Activated B cell treated with CpG ODN at 0.5 μM for 24 hours (primary cell): ENCODE measurements at regions not wholly inside any gene's neighbourhood (a gene's known extent, or its start where the extent isn't known, plus 50 kb on each side); places are given as distances from the start of the nearest gene placed in this dataset.
A peak's percentile ranks its signal among the peaks of the same experiment; 100 is the strongest.

ENCODE experiments used
- ATAC-seq: fragments of 200-7000 bp; cut with Tn5 transposase; one replicate; pipeline ENCODE4 v1.10.0; 2021; ENCODE audit warnings: low read depth, mild to moderate bottlenecking, moderate library complexity
- CTCF ChIA-PET: fragments of 350-600 bp; sonication (Branson Sonifier 250); formaldehyde crosslinking; loops from one replicate; lab custom pipeline; 2021; ENCODE audit warnings: antibody characterized with exemption; lab: Charles Lee
- POLR2A ChIA-PET: fragments of 350-600 bp; sonication (Branson Sonifier 250); formaldehyde crosslinking; loops from one replicate; lab custom pipeline; 2021; ENCODE audit warnings: antibody characterized with exemption; lab: Charles Lee
- DNase-seq: peaks from one replicate; pipeline ENCODE4 v3.0.0; 2022
- H3K27ac Mint-ChIP-seq: one replicate; pipeline ENCODE4 v1.8.0; 2020; ENCODE audit warnings: mixed read lengths
- H3K27me3 Mint-ChIP-seq: one replicate; pipeline ENCODE4 v1.8.0; 2021; ENCODE audit warnings: mixed read lengths
- H3K36me3 Mint-ChIP-seq: one replicate; pipeline ENCODE4 v1.8.0; 2021; ENCODE audit warnings: low read depth, mixed read lengths
- H3K4me1 Mint-ChIP-seq: one replicate; pipeline ENCODE4 v1.8.0; 2021; ENCODE audit warnings: mixed read lengths
- H3K4me3 Mint-ChIP-seq: one replicate; pipeline ENCODE4 v1.8.0; 2020; ENCODE audit warnings: mild to moderate bottlenecking, mixed read lengths
- H3K9me3 Mint-ChIP-seq: one replicate; pipeline ENCODE4 v1.8.0; 2020; ENCODE audit warnings: mixed read lengths
- CTCF ChIP-seq: fragments of 200-600 bp; IDR thresholded peaks from one replicate; pipeline ENCODE4 v1.8.0; 2022; ENCODE audit warnings: antibody characterized with exemption, mild to moderate bottlenecking
- intact Hi-C: fragments of 100-400 bp; cut with micrococcal nuclease; formaldehyde crosslinking; loops from one replicate; pipeline ENCODE4 v1.15.1; 2024

- H3K9me3 Mint-ChIP-seq: no peaks in the 10 kb centered on the region
- no peak overlapping the region for H3K4me3 Mint-ChIP-seq
- TF ChIP-seq CTCF: no peak
- H3K36me3 Mint-ChIP-seq: peaks cover 28% of the 10 kb centered on the region
- intact Hi-C loops: no loop called here
- ChIA-PET POLR2A (no interaction called here), CTCF (no interaction called here)
- no peak for ATAC-seq
- H3K27ac Mint-ChIP-seq: peak overlapping the region; percentile 47
- no peaks in the 10 kb centered on the region for H3K27me3 Mint-ChIP-seq
- peaks cover 79% of the 10 kb centered on the region for H3K4me1 Mint-ChIP-seq
- DNase-seq: no peak
Observed at GRCh38 chr14:71384007-71384845, 477.0 kb downstream of the PCNX1 start.

GRCh38 chr14:71387753-71388152 lies 480.5 kb downstream of the PCNX1 start:
- DNase-seq: no peak
- H3K27ac Mint-ChIP-seq: no peak overlapping the region
- intact Hi-C loops: loop anchor here (2.0 kb wide), 1 partner anchor 15 kb away; no protein-coding TSS in a partner anchor
- ATAC-seq: no peak
- no peaks in the 10 kb centered on the region for H3K27me3 Mint-ChIP-seq
- H3K9me3 Mint-ChIP-seq: no peaks in the 10 kb centered on the region
- ChIA-PET CTCF (no interaction called here), POLR2A (interaction anchor here (0.8 to 1.6 kb wide), 2 partner anchors 11 kb away, joined by 4 read pairs; no protein-coding TSS in a partner anchor)
- H3K4me3 Mint-ChIP-seq: no peak overlapping the region
- TF ChIP-seq CTCF: no peak
- H3K36me3 Mint-ChIP-seq: peaks cover 29% of the 10 kb centered on the region
- H3K4me1 Mint-ChIP-seq: peaks cover 80% of the 10 kb centered on the region

GRCh38 chr14:71388336-71388735 lies 481.1 kb downstream of the PCNX1 start:
- no peaks in the 10 kb centered on the region for H3K9me3 Mint-ChIP-seq
- H3K4me1 Mint-ChIP-seq: peaks cover 80% of the 10 kb centered on the region
- no peaks in the 10 kb centered on the region for H3K27me3 Mint-ChIP-seq
- no peak overlapping the region for H3K27ac Mint-ChIP-seq
- POLR2A ChIA-PET: interaction anchor here (0.6 to 1.6 kb wide), 3 partner anchors 10 to 189 kb away, joined by 3 to 4 read pairs (median 4); no protein-coding TSS in a partner anchor
- CTCF ChIA-PET: interaction anchor here (1.4 kb wide), 1 partner anchor 67 kb away, joined by 4 read pairs; no protein-coding TSS in a partner anchor
- no peak overlapping the region for H3K4me3 Mint-ChIP-seq
- intact Hi-C loops: loop anchor here (2.0 kb wide), 1 partner anchor 16 kb away; no protein-coding TSS in a partner anchor
- TF ChIP-seq CTCF: no peak
- peaks cover 29% of the 10 kb centered on the region for H3K36me3 Mint-ChIP-seq
- no peak for DNase-seq
- ATAC-seq: no peak

GRCh38 chr14:71388862-71389261 lies 481.6 kb downstream of the PCNX1 start:
- ATAC-seq: no peak
- ChIA-PET CTCF (interaction anchor here (1.4 kb wide), 1 partner anchor 67 kb away, joined by 4 read pairs; no protein-coding TSS in a partner anchor), POLR2A (interaction anchor here (0.6 to 1.6 kb wide), 2 partner anchors 10 to 189 kb away, joined by 3 to 4 read pairs; no protein-coding TSS in a partner anchor)
- TF ChIP-seq CTCF: no peak
- Mint-ChIP-seq H3K36me3 (peaks cover 25% of the 10 kb centered on the region), H3K4me3 (no peak overlapping the region), H3K27ac (peak overlapping the region; percentile 46), H3K27me3 (no peaks in the 10 kb centered on the region), H3K9me3 (no peaks in the 10 kb centered on the region), H3K4me1 (peaks cover 77% of the 10 kb centered on the region)
- no peak for DNase-seq
- intact Hi-C loops: loop anchor here (2.0 kb wide), 1 partner anchor 16 kb away; no protein-coding TSS in a partner anchor

GRCh38 chr14:71394386-71394785 lies 487.1 kb downstream of the PCNX1 start:
- intact Hi-C loops: loop anchor here (2.0 kb wide), 1 partner anchor 16 kb away; no protein-coding TSS in a partner anchor
- TF ChIP-seq CTCF: no peak
- DNase-seq: no peak
- Mint-ChIP-seq H3K4me3 (no peak overlapping the region), H3K27ac (peak overlapping the region; percentile 22), H3K36me3 (peaks cover 6% of the 10 kb centered on the region), H3K27me3 (no peaks in the 10 kb centered on the region), H3K9me3 (peaks cover 2% of the 10 kb centered on the region), H3K4me1 (peaks cover 86% of the 10 kb centered on the region)
- ChIA-PET CTCF (interaction anchor here (1.5 kb wide), 1 partner anchor 9 kb away, joined by 8 read pairs; no protein-coding TSS in a partner anchor), POLR2A (interaction anchor here (1.9 to 2.4 kb wide), 4 partner anchors 32 to 73 kb away, joined by 5 to 12 read pairs (median 8); partner anchors contain the start of gene SIPA1L1)
- ATAC-seq: no peak
